ENCODE measurements at regions not wholly inside any gene's neighbourhood (a gene's known extent, or its start where the extent isn't known, plus 50 kb on each side); places are given as distances from the start of the nearest gene placed in this dataset.

GRCh38 chr3:178147001-178147400 is 389.2 kb upstream of the KCNMB2 start:
- DNase-seq: no peak

- no peak for DNase-seq
Measured at GRCh38 chr3:178152031-178152806, 384.0 kb upstream of the KCNMB2 start.

GRCh38 chr3:178152988-178153387 is 383.2 kb upstream of the KCNMB2 start:
- DNase-seq: no peak

GRCh38 chr3:178155521-178155920 is 380.7 kb upstream of the KCNMB2 start:
- no peak for DNase-seq

- no peak for DNase-seq
Measured at GRCh38 chr3:178156301-178156700, 379.9 kb upstream of the KCNMB2 start.

GRCh38 chr3:178159691-178160220 is 376.5 kb upstream of the KCNMB2 start:
- DNase-seq: no peak

- no peak for DNase-seq
Measured at GRCh38 chr3:178169421-178169820, 366.8 kb upstream of the KCNMB2 start.

GRCh38 chr3:178170698-178171535 is 365.3 kb upstream of the KCNMB2 start:
- no peak for DNase-seq

- no peak for DNase-seq
Measured at GRCh38 chr3:178172121-178172520, 364.1 kb upstream of the KCNMB2 start.

- no peak for DNase-seq
Measured at GRCh38 chr3:178174201-178174915, 361.9 kb upstream of the KCNMB2 start.

- no peak for DNase-seq
Measured at GRCh38 chr3:178181088-178181487, 355.1 kb upstream of the KCNMB2 start.

- no peak for DNase-seq
Measured at GRCh38 chr3:178181784-178182183, 354.5 kb upstream of the KCNMB2 start.

- no peak for DNase-seq
Measured at GRCh38 chr3:178182337-178182779, 353.9 kb upstream of the KCNMB2 start.

GRCh38 chr3:178184833-178185232 is 351.4 kb upstream of the KCNMB2 start:
- no peak for DNase-seq

GRCh38 chr3:178186666-178187065 is 349.6 kb upstream of the KCNMB2 start:
- no peak for DNase-seq

GRCh38 chr3:178189854-178190253 is 346.4 kb upstream of the KCNMB2 start:
- no peak for DNase-seq

- DNase-seq: no peak
Measured at GRCh38 chr3:178193846-178194245, 342.4 kb upstream of the KCNMB2 start.

- DNase-seq: no peak
Measured at GRCh38 chr3:178194539-178194938, 341.7 kb upstream of the KCNMB2 start.

- no peak for DNase-seq
Measured at GRCh38 chr3:178195824-178196223, 340.4 kb upstream of the KCNMB2 start.

- no peak for DNase-seq
Measured at GRCh38 chr3:178198329-178198728, 337.9 kb upstream of the KCNMB2 start.

- no peak for DNase-seq
Measured at GRCh38 chr3:178200316-178200715, 335.9 kb upstream of the KCNMB2 start.

- no peak for DNase-seq
Measured at GRCh38 chr3:178201714-178202113, 334.5 kb upstream of the KCNMB2 start.

GRCh38 chr3:178202194-178202593 is 334.0 kb upstream of the KCNMB2 start:
- no peak for DNase-seq

All from islet precursor cell (in vitro differentiated cells).